ENCODE measurements at regions not wholly inside any gene's neighbourhood (a gene's known extent, or its start where the extent isn't known, plus 50 kb on each side); places are given as distances from the start of the nearest gene placed in this dataset.

GRCh38 chr21:17449701-17450100 is 63.1 kb upstream of the CXADR start:
- DNase-seq (ENCODE audit: low spot score) = no peak

GRCh38 chr21:17451364-17451891 is 61.4 kb upstream of the CXADR start:
- peak; percentile 73 for DNase-seq (ENCODE audit: low spot score)

DNA sequence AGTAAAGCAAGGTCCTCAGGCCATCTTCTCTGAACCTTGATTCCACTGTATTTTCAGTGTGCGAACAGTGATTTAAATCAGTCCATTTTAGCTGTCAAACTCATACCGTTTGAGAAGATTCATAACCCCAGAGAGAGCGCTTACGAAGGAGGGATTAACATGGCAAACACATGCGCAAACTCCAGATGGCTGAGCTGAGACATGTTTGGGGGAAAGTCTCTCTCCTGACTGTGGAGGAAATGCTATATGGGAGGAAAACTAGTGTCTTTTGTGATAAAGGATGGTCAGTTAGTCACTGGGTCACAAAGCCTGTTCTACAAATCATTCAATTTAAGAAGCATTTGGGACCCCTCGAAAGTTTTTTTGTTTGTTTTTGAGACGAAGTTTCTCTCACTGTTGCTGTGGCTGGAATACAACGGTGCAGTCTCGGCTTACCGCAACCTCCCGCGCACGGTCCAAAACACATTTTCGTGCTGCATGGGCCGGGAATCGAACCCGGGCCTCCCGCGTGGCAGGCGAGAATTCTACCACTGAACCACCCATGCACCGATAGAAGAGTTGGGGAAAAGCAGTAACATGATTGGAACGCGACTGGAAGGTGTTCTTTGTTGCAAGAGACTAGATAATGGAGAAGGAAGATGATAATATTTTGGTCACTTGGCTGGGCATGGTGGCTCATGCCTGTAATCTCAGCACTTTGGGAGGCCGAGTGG is 58.4 kb upstream of the CXADR start:
- DNase-seq (ENCODE audit: low spot score) = peak; percentile 68

GRCh38 chr21:17455028-17455353 is 57.9 kb upstream of the CXADR start:
- DNase-seq (ENCODE audit: low spot score) = no peak

- DNase-seq (ENCODE audit: low spot score) = no peak
Observed at GRCh38 chr21:17455451-17455850, 57.4 kb upstream of the CXADR start.

- no peak for DNase-seq (ENCODE audit: low spot score)
Observed at GRCh38 chr21:17458279-17458678, 54.6 kb upstream of the CXADR start.

DNA sequence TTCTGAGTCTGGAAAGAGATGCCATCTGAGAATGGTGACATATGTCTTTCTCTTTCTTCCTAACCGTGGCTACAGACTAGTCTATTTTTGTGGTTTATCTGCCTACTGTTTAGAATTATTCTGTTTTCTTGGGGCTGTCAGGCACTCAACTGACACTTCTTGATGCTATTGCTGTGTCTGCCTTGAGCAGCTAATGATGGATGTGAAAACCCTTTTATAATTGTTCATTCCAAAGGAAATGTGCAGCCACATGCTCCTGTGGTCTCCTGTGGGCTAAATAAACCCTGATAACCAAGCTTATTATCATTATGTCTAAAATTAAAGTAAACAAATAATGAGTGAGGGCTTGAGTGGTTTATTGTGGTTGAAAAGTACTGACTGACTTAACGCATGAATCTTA is 52.7 kb upstream of the CXADR start:
- DNase-seq (ENCODE audit: low spot score) = no peak

- peak; percentile 75 for DNase-seq (ENCODE audit: low spot score)
Observed at GRCh38 chr21:17461014-17461413, 51.8 kb upstream of the CXADR start.

DNA sequence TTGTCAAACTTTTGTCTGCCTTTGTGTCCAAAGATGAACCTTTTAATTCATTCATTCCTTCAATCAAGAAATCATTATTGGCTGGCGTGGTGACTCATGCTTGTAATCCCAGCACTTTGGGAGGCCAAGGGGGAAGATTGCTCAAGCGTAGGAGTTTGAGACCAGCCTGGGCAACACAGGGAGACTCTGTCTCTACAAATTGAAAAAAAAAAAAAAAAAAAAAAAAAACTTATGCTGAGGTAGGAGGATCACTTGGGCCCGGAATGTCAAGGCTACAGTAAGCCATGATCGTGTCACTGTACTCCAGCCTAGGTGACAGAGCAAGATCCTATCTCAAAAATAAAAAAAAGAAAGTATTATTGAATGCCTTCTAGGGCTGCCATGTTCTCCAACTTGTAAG is 51.3 kb upstream of the CXADR start:
- no peak for DNase-seq (ENCODE audit: low spot score)

- no peak for DNase-seq (ENCODE audit: low spot score)
Observed at GRCh38 chr21:17462276-17462981, 50.4 kb upstream of the CXADR start.

All from GM03348 (cell line).